ELR (cell line): ENCODE measurements at regions not wholly inside any gene's neighbourhood (a gene's known extent, or its start where the extent isn't known, plus 50 kb on each side); places are given as distances from the start of the nearest gene placed in this dataset.
A peak's percentile ranks its signal among the peaks of the same experiment; 100 is the strongest.

Experiments
- DNase-seq: peaks from one replicate; pipeline ENCODE4 v3.0.0-alpha.2; 2015; ENCODE audit warnings: low read depth

DNA sequence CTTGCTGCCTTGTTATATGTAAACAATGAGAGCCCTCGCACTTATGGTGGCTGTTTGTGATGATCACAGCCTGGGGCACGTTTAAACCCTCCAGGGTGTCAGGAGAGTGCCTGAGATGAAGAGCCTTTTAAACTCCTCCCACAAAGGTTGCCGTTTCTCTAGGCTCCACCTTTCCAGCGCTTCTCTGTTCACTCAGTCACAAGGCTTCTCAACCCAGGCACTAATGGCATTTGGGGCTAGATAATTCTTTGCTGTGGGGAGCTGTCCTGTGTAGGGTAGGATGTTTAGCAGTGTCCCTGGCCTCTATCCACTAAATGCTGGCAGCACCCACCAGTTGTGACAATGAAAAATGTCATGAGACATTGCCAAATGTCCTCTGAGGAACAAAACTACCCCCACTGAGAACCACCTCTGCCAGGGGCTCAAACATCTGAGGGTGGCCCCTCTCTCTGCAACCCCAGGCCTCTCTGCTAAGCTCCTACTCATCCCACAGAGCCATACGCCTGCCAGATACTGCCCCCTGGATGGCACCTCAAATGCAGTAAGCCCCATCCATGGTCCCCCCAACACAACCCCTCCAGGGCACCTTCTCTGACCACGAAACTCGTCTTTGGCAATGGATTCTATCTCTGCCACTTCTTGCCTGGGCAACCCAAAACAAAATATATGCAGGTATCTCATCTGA is 144.3 kb upstream of the ZMIZ1 start:
- no peak for DNase-seq

DNA sequence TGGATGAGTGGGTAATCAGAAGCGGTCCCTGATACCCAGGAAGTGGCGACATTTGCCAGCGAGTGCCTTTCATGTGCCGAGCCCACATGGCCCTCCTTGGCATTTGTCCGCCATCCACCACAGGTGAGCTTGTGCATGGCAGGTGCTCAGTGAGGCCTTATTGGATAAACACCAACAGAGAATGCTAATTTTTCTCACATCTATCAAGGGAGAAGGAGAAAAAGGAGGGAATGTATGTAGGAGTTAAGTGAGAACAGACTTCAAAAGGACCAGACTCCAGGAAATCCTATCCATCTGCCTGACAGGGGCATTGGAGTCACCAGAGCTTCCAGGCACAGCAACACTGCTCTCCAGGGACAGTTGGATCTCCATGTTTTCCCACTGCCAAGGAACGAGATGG is 143.5 kb upstream of the ZMIZ1 start:
- no peak for DNase-seq

DNA sequence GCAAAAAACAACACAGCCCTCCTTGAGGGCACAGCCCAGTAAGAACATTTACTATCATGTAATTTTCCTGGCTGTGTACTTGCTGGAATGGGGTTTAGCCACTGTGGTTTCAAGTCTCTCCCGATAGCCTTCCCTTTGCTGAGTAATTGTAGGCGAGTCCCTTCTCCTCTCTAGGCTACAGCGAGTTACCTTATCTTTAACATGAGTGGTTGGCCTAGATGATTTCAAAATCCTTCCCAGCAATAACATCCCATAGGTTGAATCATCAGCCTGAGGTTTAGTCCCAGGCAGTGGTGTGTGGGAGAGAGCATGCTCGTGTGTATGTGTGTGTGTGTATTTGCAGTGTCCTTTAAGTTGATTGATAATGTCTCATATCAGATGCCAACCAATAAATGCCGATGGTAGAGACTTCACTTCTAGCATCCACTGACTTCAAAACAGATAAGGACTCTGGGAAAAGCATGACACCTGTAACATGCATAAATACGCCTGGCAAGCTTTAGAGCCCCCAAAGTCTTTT is 142.9 kb upstream of the ZMIZ1 start:
- peak; percentile 93 for DNase-seq

DNA sequence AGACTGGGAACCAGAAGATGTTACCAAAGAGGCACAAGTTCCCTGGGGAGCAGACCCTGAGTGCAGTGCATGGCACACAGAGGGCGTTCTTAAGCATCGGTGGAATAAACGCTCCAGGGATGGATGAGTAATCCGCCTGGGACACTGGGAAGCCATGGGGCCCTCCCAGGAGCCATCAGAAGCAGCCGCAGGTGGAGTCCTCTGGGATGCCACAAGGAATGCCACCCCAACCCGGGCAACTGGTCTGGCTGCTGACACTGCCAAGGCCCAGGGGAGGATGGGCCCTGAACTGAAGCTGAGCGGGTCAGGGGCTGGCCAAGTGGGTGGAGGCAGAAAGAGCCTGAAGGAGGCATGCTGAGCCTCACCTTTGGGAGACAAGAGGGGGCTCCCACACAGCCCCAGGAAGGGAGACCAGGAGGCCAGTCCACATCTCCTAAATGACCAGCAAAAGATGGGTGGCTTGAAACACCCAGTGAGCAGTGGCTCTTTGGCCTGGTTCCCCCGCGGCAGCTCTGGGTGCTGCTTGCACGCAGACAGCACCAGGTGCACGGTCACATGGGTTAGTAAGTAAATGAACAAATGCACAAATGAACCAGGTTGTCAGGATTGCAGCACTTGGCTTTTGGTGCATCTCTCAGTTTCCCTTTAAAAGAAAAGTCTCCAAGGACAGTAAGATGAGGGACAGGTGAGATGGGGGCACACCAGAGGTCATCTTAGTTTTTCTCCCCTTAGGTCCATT is 141.3 kb upstream of the ZMIZ1 start:
- peak; percentile 14 for DNase-seq

DNA sequence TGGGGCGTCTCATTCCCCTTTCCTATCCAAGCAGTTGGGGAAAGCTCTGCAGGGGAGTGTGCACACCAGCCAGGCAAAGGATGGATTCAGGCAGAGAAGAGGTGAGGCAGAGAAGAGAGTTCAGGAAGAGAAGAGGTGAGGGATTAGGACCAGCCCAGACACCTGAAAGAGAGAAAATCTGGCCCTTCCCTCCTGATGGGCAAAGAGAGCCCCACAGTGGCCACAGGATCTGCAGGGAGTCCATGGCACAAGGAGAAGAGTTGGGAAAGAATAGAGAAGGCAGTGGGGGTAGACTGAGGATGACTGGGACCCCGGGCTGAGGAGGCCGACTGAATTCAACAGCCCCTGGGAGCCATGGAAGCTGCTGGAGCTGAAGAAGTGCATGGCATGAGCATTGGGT is 140.4 kb upstream of the ZMIZ1 start:
- DNase-seq: no peak

DNA sequence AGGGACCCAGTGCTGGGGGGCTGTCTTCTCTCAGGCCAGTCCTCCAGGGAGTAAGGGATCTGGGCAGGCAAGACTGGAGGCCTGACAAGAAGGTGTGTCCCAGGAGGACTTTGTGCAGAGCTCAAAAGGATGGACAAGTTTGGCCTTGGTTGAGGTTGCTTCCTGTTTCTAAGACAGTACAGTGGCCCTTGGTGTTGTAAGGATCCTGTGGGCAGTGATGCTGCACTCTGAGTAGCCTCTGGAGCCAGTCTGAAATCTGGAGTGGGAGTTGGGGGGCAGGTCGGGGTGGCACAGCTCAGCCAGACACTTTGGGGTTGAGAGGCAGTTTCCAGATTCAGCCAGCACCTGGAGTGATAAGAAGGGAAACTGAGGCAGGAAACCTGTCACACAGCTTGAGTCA is 139.2 kb upstream of the ZMIZ1 start:
- no peak for DNase-seq

DNA sequence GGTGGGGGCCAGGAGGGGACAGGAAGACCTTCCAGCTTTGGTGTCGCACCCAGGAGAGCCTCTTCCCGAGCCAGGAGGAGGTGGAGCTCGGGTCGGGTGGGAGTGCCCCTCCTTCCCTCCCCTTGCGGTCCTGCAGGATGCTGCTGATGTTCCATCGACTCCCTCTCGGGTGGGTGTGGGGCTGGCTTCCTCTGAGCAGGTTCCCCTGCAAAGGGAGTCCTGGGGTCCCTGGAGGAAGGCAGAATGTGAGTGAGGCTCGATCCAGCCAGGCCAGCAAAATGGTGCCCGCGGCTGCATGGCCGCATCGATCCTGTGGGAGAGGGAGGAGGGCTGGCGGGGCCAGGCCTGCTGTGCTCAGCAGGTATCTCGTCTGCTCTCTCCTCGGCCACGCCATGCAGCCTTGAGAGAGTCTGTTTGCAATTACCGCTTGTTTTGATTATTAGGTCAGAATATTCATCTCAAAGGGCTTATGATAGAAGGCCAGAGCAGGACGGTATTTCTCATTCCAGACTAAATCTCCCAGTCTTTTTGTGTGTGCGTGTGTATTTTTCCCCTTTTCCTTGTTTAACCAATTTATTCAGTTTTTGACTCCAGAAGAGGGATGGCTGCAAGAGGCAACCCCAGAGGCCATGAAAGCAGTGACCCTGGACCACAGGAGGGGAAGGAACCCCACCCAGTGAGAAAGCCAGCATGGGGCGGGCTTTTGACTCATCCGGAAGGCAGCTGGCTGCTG is 137.3 kb upstream of the ZMIZ1 start:
- DNase-seq: peak; percentile 83

DNA sequence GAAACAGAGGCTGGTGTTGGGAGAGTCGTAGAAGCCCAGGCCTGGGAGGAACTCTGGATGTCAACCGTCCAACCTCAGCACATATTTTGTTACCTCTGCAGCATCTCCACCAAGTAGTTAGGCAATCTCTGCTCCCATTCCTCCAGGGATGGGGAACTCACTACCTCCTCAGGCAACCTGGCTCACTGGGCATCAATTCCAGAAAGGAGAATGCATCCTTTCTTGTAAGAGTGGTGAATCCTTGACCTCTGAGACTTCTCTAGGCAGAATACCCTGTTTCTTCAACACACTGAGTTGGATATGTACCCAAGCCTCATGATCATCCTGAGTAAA is 136.7 kb upstream of the ZMIZ1 start:
- DNase-seq: no peak

DNA sequence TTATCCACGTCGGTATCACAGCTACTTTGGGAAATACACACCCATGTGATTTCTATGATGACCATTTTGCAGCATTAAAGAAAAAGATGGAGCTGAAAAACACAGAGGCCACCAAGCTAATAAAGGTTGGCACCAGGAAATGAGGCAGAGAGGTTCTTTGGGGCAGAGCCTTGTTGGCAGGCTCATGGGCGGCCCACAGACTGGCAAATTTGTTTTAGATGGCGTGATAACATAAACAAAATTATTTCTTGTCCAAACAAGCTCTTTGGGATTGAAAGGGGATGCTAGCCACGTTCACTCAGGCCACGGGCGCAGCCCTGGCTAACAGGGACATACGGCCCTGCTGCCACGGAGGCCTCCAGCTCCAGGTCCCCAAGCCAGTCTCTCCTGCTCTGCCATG is 135.9 kb upstream of the ZMIZ1 start:
- DNase-seq: no peak

DNA sequence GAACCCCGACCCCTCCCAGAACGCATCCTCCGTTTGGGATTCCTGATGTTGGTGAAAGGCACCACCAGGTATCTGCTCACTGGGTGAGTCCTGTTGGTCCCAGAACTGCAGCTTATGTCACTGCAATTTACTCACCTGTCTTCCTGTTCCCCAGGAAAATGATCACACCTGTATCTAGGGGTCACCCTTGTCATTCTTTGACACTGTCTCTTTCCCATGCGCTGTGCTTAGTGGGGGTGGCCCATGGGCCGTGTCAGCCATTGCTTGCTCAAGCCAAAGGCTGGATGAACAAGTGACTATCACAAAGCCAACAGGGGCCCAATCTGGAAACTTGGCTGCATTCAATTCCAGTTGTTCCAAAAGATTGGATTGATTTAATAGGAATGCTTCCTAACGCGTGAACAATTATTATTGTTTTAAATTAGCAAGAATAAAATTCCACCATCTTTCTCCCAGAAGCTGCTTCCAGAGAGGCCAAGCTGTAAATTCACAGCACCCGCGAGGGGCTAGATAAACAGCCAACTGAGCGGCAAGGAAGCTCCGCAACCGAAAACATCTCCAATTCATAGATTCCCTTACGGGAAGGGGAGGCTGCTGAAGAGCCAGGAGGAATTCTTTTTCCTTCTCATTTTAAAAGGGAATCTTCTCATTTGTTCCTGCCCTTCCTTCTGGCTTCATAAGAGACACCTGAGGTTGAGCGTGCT is 134.8 kb upstream of the ZMIZ1 start:
- no peak for DNase-seq

DNA sequence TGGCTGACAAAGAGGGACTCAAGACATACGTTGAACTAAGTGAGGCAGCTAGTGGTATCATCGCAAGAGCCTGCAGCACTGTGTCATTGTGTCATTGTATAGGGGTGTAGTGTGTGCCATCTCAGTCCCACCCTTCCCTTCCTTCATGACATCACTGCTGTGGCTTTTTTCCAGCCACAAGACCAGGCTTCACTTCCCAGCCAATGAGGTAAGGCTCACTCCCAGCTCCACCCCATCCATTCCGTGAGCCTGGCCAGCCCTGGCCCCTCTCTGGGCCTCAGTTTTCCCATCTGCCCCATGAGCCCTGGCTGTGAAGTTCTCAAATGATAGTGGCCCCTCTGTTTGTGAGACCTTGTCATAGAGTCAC is 134.3 kb upstream of the ZMIZ1 start:
- DNase-seq: peak; percentile 19

DNA sequence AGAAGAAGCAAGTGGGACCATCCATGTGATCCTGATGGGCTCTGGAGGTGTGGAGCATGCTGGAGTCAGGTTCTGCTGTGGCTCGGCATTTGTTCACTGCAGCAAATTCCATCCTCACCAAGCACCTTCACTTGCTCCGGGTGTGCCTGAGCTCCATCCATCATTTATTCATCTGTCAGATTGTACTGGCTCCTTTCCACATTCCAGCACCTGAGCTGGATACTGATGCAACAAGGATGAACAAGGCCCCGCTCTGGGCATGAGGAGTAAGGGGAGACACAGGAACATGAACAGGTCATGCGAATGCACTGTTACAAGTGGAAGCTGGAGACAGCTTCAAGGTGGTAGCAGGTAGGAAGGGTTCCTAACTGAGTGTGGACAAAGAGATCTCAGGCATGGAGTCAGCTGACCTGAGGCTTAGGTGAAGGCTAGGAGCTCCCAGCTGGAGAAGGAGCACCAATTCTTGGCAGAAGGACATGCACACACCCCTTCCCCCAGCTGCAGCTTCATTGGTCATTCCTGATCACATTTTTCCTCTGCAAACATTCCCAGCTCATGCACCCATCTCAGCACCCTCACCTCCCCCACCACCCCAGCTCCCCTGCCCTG is 133.7 kb upstream of the ZMIZ1 start:
- no peak for DNase-seq

DNA sequence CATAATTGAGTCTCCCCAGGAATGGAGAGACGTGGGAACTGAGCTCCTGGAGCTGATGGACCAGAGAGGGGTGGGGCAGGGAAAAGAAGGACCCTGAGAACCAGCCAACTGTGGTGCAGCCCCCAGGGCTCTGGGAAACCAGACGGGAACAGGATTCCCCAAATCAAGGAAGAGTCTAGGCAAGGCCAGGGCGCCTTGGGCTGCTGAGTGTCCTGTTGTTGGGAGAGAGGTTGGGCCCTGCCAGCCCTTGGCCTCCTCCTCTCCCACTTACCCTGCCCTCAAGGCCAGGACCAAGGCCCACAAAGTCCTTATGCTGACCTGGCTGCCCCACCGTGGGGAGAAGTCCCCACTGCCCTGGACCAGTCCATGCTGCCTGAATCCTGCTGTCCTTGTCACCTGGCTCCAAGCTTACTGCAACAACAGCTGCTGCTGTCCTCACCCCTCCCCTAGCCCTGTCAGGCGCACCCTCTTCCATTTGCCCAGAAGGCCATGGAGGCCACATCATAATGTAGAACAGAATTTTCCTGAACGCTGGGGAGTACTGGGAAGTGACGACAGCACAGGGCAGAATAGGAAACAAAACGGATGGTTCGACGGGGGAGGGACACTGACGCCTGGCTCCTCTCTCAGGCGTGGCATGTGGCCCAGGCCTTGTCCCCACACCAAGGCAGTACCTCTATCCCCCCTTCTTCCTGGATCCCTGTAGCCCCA is 132.9 kb upstream of the ZMIZ1 start:
- DNase-seq: no peak

DNA sequence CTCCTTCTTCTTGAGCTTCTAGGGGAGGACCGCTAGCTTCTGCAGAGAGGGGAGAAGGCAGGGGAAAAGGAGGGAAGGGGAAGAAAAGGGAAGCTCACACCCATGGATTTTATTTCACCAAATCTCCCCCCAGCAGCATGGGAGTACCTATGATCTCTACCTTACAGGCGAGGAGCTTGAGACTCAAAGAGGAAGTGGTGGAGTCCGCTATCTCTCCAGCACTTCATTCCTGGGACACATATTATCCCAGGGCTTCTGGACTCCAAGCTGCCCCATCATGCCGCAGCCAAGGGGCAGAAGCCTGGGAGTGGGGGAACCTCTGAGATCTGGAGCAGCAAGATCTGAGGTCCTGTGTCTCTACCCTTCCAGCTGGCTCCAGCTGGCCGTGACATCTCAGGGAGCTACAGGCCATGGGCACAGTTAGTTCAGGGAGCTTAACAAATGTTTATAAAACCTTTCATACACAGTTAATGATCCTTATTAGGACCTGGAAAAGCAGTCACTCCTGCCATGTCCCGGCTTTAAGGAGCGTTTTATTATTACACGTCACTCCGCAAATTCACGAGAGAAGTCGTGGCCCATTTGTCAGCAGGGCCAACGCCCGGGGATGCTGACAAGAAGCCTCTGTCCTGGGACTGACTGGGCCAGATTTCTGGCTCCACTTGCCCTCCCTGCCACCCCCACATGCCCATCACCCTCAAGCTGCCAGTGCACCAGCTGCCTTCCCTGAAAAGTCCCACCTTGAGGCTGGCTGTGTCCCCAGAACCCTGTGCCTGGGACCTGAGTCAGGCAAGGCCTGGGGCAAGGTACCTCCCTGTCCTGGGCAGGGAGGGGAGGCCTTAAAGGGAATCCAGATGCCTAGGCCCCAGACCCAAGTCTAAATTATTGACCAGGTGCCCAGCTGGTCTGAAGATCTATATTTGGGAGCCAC is 132.1 kb upstream of the ZMIZ1 start:
- no peak for DNase-seq

DNA sequence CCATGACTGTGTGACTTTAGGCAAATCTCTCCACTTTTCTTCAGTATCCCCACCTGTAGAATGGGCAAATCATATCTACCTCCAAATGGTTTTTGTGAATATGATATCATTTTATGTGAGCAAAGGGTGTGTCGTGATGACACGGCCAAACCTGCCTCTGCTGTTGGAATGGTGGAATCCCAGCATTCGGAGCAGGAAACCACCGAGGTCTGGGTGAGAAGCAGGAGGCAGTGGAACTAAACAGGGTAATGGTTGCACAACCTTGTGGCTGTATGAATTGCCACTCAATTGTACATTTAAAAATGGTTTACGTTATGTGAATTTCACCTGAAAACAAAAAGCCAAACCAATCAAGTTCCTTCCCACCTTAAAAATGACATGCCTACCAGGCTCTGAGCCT is 131.4 kb upstream of the ZMIZ1 start:
- peak; percentile 12 for DNase-seq

DNA sequence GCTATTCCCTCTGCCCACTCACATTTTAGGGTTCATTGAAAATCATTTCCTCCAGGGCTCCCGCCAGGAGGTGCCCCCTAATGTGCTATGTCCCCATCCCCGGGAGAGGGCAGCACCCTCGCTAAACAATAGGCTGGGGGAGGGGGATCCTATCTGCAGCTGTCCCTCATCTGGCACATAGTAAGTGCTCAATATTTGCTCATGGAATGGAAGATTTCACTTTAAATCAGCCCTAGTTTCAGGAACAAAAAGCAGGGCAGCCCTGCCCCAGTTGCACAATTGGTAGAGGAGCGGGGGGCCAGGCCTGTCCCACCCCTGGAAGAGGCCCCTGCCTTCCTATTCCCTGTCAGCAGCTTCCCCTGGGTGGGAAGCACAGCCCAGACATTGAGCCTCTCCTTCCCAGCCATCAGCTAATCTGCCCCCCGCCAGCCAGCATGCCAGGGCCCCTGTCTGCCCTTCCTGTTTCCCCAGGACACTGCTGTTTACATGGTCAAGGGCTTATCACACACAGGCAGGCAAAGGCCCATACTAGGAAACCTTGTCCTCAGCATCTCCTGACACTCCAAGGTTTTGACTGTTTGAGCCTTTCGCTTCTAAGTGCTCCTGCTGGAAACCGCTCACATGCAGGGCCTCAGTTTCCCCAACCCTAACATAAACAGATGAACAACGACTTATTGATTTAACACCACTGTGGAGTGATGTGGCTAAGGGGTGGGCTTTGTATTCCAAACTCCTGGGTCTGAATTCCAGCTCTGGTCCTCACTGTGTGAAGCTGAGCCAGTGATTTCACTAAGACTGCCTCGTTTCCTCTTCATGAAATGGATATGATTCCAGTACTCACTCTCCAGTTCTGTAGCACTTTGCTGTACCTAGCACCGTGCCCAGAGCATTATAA is 130.7 kb upstream of the ZMIZ1 start:
- peak; percentile 27 for DNase-seq

DNA sequence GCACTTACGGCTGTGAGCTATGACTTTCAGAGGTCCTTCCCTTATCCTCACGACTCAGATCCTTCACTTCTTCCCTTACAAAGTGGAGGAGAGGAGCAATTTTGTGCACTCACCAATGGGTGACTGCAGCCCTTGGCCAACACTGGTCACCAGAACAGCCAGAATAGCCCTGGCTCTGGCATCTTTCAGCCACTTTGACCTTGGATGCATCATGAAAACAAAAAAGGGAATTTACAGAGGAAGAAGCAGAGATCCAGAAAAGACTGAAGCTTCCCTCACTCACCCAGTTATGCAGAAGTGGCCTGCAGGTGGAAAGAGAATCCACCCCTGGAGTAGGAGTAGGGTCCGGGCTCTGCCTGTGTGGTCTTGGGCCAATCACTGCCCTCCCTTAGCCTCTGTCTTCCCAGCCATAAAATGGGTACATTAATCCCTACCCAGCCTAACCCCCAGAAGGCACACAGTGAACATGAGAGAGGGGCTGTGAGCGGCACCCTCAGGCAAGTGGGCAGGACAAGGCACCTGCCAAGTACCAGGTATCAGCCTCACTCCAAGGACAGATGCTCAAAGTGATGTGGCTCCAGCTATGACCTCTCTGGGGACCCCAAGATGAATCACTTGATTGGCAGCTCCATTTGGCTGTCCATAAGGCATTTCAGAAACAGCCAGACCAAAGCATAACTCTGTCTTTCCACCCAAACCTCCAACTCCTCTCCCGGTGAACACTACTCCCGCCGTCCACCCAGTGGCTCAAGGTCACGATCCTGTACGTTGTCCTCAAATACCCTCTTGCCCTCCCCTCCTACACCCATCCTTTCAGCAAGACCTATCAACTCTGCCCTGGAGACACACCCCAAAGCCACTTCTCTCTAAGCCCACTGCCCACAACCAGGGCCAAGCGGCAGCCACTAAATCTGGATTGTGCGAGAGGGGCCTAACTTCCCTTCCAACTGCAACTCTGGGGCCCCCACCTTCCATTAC is 129.8 kb upstream of the ZMIZ1 start:
- DNase-seq: no peak

DNA sequence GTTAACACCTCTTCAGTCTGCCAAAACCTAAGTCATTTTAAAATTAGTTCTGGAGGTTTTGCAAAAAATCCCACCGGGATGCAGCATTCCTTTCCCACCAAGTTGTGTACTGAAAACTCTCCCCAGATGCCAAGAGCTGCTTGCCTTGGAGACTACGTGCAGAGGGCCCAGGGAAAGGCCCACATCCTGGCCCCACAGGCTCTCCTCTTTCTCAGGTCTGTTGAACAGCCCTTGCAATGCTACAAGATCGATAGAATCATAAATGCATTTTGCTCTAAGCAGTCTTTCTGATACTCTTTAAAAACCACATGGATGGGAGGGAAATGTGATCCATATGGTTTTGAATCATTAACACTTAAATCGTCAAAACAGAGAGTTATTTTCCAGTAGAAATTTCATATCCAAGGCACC is 126.7 kb upstream of the ZMIZ1 start:
- no peak for DNase-seq
